Tibial artery (tissue), 4 donors: ENCODE measurements at regions not wholly inside any gene's neighbourhood (a gene's known extent, or its start where the extent isn't known, plus 50 kb on each side); places are given as distances from the start of the nearest gene placed in this dataset.

ENCODE experiments used
- DNase-seq, 2 donors: peaks; one replicate each; pipeline ENCODE4 v3.0.0-alpha.2; 2019
- H3K27ac ChIP-seq, 2 donors: fragments of 200-600 bp; sonication (generic) in 1 of 2; 1 replicate in 1 of 2; 2 replicates in 1 of 2; pipeline ENCODE4 v1.5.1; 2018 to 2019; ENCODE audit warnings: mild to moderate bottlenecking in 1 of 2
- H3K27me3 ChIP-seq, 2 donors: fragments of 200-600 bp; sonication (generic) in 1 of 2; one replicate each; pipeline versions ENCODE4 v1.5.1 to v1.6.0; 2016 to 2019
- H3K36me3 ChIP-seq, 3 donors: fragments of 200-600 bp; sonication (generic) in 2 of 3; one replicate each; pipeline ENCODE4 v1.5.1; 2016 to 2019; ENCODE audit warnings: mild to moderate bottlenecking in 2 of 3
- H3K4me1 ChIP-seq, 4 donors: fragments of 200-600 bp; sonication (generic) in 2 of 4; 1 replicate in 3 of 4; 2 replicates in 1 of 4; pipeline ENCODE4 v1.5.1; 2016 to 2019
- H3K4me3 ChIP-seq, 2 donors: fragments of 200-600 bp; sonication (generic) in 1 of 2; 1 replicate in 1 of 2; 2 replicates in 1 of 2; pipeline ENCODE4 v1.5.1; 2018 to 2019; ENCODE audit warnings: mild to moderate bottlenecking in 2 of 2
- H3K9me3 ChIP-seq, 3 donors: fragments of 200-600 bp; sonication (generic) in 1 of 3; one replicate each; pipeline ENCODE4 v1.5.1; 2016 to 2019
- intact Hi-C: fragments of 100-400 bp; cut with DNase I; formaldehyde crosslinking; loops from one replicate; pipeline ENCODE4 v1.15.0; 2023; ENCODE audit warnings: low total_unique reads
- TF ChIP-seq, protein P1 (sequence below), 2 experiments: fragments of 200-600 bp in 1 of 2; fragments of 450-650 bp in 1 of 2; IDR thresholded peaks; one replicate each; pipeline ENCODE4 v1.5.1; 2017 to 2019; ENCODE audit warnings: antibody characterized with exemption in 2 of 2, mild to moderate bottlenecking in 1 of 2, moderate library complexity in 1 of 2

GRCh38 chr18:76133873-76134272 lies 361.2 kb downstream of the ZNF516 start:
- Histone ChIP-seq H3K4me3 (no peak overlapping the region), H3K27me3 (no peaks in the 10 kb centered on the region), H3K9me3 (no peaks in the 10 kb centered on the region), H3K36me3 (no peaks in the 10 kb centered on the region), H3K4me1 (no peaks in the 10 kb centered on the region), H3K27ac (no peak overlapping the region)
- intact Hi-C loops = no loop called here
- DNase-seq = no peak
- TF ChIP-seq, protein P1, sequence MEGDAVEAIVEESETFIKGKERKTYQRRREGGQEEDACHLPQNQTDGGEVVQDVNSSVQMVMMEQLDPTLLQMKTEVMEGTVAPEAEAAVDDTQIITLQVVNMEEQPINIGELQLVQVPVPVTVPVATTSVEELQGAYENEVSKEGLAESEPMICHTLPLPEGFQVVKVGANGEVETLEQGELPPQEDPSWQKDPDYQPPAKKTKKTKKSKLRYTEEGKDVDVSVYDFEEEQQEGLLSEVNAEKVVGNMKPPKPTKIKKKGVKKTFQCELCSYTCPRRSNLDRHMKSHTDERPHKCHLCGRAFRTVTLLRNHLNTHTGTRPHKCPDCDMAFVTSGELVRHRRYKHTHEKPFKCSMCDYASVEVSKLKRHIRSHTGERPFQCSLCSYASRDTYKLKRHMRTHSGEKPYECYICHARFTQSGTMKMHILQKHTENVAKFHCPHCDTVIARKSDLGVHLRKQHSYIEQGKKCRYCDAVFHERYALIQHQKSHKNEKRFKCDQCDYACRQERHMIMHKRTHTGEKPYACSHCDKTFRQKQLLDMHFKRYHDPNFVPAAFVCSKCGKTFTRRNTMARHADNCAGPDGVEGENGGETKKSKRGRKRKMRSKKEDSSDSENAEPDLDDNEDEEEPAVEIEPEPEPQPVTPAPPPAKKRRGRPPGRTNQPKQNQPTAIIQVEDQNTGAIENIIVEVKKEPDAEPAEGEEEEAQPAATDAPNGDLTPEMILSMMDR (IDR thresholded peaks at IDR 0.05) = no peak

- H3K4me1 ChIP-seq = no peaks in the 10 kb centered on the region
- intact Hi-C loops = no loop called here
- TF ChIP-seq, protein P1 (IDR thresholded peaks at IDR 0.05) = no peak
- no peaks in the 10 kb centered on the region for H3K27me3 ChIP-seq
- DNase-seq = no peak
- H3K9me3 ChIP-seq = no peaks in the 10 kb centered on the region
- no peak overlapping the region for H3K4me3 ChIP-seq
- H3K36me3 ChIP-seq = no peaks in the 10 kb centered on the region
- H3K27ac ChIP-seq = no peak overlapping the region
Measured at GRCh38 chr18:76131738-76132137, 363.3 kb downstream of the ZNF516 start.

- peak in 1 of 2 donors; percentile 33 for DNase-seq
- no peak overlapping the region for H3K27ac ChIP-seq
- TF ChIP-seq, protein P1 (IDR thresholded peaks at IDR 0.05) = no peak
- no peak overlapping the region for H3K4me3 ChIP-seq
- intact Hi-C loops = no loop called here
- no peaks in the 10 kb centered on the region for H3K4me1 ChIP-seq
- no peaks in the 10 kb centered on the region for H3K27me3 ChIP-seq
- no peaks in the 10 kb centered on the region for H3K9me3 ChIP-seq
- H3K36me3 ChIP-seq = no peaks in the 10 kb centered on the region
Measured at GRCh38 chr18:76130845-76131244, 364.2 kb downstream of the ZNF516 start.

GRCh38 chr18:76126327-76126726 lies 368.7 kb downstream of the ZNF516 start:
- no peak overlapping the region for H3K27ac ChIP-seq
- H3K27me3 ChIP-seq = no peaks in the 10 kb centered on the region
- no peaks in the 10 kb centered on the region for H3K36me3 ChIP-seq
- no peak for DNase-seq
- no peaks in the 10 kb centered on the region for H3K9me3 ChIP-seq
- TF ChIP-seq, protein P1 (IDR thresholded peaks at IDR 0.05) = no peak
- intact Hi-C loops = no loop called here
- no peaks in the 10 kb centered on the region for H3K4me1 ChIP-seq
- H3K4me3 ChIP-seq = no peak overlapping the region

- no peak for DNase-seq
- no peaks in the 10 kb centered on the region for H3K4me1 ChIP-seq
- intact Hi-C loops = no loop called here
- no peaks in the 10 kb centered on the region for H3K27me3 ChIP-seq
- no peak overlapping the region for H3K4me3 ChIP-seq
- TF ChIP-seq, protein P1 (IDR thresholded peaks at IDR 0.05) = no peak
- H3K36me3 ChIP-seq = no peaks in the 10 kb centered on the region
- no peaks in the 10 kb centered on the region for H3K9me3 ChIP-seq
- no peak overlapping the region for H3K27ac ChIP-seq
Measured at GRCh38 chr18:76121011-76121410, 374.0 kb downstream of the ZNF516 start.

GRCh38 chr18:76115580-76115979 lies 379.5 kb downstream of the ZNF516 start:
- Histone ChIP-seq H3K36me3 (no peaks in the 10 kb centered on the region), H3K9me3 (no peaks in the 10 kb centered on the region), H3K27me3 (no peaks in the 10 kb centered on the region), H3K27ac (no peak overlapping the region), H3K4me3 (no peak overlapping the region), H3K4me1 (no peaks in the 10 kb centered on the region)
- intact Hi-C loops = no loop called here
- no peak for DNase-seq
- TF ChIP-seq, protein P1 (IDR thresholded peaks at IDR 0.05) = no peak
